GM21528 (cell line): ENCODE measurements at regions not wholly inside any gene's neighbourhood (a gene's known extent, or its start where the extent isn't known, plus 50 kb on each side); places are given as distances from the start of the nearest gene placed in this dataset.
"Not testable (repeated sequence)": the region's sequence is repeated elsewhere in the genome, so short reads cannot be mapped to it uniquely, and the experiment has no call there.

Experiments used
- ATAC-seq: cut with Tn5 transposase; IDR thresholded peaks from one replicate; pipeline ENCODE4 v1.9.1; 2021; ENCODE audit warnings: mild to moderate bottlenecking, moderate library complexity; ENCODE audit not compliant: unreplicated experiment, low FRiP score

GRCh38 chrX:128805236-128805635 lies 718.1 kb downstream of the SMARCA1 start:
- no peak for ATAC-seq

GRCh38 chrX:128804828-128805227 lies 718.5 kb downstream of the SMARCA1 start:
- ATAC-seq = no peak

DNA sequence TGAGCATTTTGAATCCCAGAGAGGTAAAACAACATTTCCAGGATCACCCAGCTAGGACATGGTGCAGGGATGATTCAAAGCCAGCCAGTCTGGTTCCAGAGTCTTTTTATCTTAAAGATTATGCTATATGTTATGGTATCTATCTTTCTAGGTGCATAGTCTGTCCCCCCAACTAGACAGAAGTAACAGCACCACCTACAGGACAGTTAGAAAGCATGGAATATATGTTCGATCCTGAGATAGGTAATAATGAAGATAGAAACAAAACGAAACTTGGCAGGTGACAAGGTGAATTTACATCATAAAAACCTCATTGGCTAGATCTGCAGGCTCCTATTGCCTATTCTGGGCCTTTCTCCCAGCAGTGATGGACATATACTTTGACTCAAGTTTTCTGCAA lies 723.2 kb downstream of the SMARCA1 start:
- ATAC-seq = no peak

DNA sequence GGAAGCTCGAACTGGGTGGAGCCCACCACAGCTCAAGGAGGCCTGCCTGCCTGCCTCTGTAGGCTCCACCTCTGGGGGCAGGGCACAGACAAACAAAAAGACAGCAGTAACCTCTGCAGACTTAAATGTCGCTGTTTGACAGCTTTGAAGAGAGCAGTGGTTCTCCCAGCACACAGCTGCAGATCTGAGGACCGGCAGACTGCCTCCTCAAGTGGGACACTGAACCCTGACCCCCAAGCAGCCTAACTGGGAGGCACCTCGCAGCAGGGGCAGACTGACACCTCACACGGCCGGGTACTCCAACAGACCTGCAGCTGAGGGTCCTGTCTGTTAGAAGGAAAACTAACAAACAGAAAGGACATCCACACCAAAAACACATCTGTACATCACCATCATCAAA lies 730.9 kb upstream of the ACTRT1 start:
- not testable (repeated sequence) for ATAC-seq

DNA sequence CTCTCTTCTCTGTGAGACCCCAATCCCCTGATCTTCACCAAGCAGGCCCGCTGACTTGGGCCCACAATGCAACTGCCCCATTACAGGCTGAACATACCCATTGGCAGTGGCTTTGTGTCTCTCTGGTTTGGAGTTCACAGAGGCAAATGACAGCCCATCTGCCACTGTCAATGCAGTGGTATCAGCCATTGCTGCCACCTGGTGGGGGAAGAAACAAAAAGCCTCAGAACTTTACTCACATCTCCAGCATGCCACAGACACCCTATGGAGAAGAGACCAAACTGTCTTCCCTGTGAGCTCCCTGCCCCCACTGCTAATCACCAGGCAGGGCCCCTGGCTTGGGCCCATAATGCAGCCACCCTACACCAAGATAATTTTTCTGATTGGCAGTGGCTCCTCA lies 729.3 kb upstream of the ACTRT1 start:
- ATAC-seq = no peak

DNA sequence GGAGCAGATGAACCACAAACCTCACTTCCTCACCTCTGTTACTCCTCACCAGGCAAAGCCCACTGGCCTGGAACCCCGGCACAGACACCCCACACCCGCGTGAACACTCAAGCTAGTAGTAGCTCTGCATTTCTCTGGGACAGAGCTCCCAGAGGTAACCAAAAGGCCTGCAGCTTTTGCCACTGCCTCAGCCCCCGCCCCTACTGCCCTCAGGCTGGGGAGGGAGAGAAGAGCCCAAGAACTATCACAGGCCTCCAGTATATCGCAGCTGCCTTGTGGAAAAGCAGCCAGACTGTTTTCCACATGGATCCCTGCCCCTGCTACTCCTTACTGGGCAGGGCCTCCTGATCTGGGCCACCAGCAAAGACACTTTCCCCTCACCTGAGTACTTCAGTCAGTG lies 728.7 kb upstream of the ACTRT1 start:
- no peak for ATAC-seq

- no peak for ATAC-seq
Observed at GRCh38 chrX:128769495-128769894, 717.3 kb upstream of the ACTRT1 start.

DNA sequence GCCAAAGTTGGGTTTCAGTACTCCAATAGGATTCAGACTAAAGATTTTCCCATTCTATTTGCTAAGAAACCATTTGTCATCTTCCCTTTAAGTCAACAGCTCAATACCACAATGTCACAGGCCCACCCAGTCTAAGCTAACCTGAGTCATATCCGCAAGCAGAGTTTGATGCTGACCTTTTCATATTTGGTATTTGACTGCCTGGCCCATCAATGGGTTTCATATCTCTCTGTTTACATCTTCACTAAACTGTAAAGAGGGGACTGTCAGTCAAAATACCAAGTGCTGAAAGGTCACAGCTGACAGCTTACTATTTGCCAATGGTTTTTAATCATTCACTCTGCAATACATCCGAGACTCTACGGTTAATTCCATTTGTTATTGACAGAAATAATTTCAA lies 707.5 kb upstream of the ACTRT1 start:
- no peak for ATAC-seq

DNA sequence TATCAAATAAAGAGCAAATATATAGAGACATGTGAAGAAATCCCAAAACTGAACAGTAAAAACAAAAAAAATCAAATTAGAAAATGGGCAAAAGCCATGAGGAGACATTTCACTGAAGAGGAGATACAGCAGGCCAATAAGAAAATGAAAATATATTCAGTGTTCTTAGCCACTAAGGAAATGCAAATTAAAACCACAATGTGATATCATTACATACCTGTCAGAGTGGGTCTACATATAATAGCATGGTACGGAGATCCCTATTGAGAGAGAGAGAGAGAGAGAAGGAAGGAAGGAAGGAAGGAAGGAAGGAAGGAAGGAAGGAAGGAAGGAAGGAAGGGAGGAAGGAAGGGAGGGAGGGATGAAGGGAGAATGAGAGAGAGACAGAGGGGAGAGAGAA lies 707.0 kb upstream of the ACTRT1 start:
- no peak for ATAC-seq

DNA sequence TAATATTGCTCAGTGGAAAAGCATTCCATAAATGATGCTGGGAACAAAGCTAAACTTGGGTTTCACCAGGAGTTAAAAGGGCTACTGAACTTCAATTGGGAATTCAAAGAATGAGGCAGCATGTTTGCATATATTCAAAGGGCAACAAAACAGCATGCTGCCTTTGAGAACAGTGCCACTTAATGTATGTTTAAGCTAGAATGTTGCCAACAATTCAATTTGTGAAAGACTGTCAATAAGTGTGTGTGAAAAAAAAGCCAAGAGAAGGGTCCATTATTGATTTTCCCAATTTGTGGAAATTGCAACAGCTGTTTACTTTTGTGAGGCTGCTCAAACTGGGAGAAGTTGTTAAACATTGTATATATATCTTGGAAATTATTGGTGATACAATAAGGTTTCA lies 701.9 kb upstream of the ACTRT1 start:
- ATAC-seq = no peak

DNA sequence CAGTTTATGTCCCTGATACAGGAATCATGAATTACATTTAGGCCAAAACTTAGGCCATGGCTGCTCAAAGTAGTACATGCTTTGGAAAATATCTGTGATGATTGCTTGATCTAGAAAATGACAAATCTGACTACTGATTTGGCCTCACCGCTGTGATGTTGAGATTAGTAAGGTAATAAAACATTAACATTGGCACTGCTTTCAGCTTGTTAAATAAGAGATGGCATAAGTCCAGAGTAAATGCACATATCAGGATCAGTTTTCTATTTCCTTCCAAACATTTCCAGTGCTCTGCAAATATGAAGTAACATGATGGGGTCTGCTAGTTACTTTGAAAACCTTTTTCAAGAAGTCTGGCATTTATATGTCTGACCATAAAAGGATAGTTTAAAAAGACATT lies 687.3 kb upstream of the ACTRT1 start:
- no peak for ATAC-seq

DNA sequence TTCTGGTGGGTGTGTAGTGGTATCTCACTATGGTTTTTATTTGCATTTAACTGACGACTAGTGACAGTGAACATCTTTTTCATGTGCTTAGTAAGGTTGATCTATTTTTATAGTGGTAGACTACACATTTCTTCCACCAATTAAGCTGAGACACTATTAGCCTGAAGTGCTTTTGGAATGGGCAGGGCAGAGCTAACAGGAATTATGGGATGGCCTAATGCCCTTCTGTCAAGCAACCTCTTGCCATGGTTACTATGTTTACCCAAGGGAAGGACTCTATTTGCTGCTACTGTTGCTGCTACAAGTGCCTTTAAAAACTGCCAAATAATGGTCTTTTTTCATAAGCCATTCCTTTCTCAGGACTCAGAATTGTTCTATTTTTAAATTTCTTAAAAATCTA lies 676.7 kb upstream of the ACTRT1 start:
- ATAC-seq = no peak

GRCh38 chrX:128717635-128718578 lies 665.7 kb upstream of the ACTRT1 start:
- ATAC-seq = no peak

- ATAC-seq = no peak
Observed at GRCh38 chrX:128714425-128714824, 662.2 kb upstream of the ACTRT1 start.

GRCh38 chrX:128699716-128700285 lies 647.6 kb upstream of the ACTRT1 start:
- ATAC-seq = no peak

DNA sequence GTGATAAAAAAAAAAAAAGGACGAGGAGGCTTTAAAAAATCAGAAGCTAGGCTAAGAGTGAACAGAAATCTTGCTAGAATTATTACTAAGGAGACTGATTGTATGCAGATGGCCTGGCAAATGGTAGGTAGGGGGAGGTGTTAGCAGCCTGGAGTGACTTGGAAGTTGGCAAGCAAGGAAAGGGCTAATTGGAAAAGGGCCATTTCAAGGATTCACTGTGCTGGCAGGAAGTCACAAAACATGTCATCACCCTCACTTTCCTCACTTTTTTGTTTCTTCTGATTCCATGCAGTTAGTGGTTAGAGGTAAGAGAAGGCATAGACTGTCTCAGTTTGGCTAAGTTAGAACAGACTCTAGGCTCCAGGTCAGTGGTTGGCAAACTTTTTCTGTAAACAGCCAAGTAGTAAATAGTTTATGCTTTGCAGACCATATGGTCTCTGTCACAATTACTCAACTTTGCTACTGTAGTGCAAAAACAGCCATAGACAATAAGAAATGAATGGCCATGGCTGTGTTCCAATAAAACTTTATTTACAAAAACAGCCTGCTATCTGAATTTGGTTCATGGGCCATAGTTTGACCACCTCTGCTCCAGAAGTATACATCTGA lies 646.5 kb upstream of the ACTRT1 start:
- no peak for ATAC-seq

DNA sequence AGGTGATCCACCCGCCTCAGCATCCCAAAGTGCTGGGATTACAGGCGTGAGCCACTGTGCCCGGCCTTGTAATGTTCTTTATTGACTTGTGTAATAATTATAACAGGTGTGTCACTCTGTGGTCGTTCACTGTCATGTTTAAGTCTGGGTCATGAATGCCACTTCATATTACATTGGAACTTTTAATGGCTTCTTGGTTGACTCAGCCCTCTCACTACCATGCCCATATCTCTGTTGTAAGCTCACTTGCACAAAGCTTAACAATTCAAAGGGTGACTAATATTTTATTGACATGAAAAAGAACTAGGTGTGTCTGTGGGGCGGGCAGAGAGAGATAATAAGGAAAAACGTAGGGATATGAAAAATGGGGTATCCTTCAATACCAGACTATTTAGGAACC lies 639.7 kb upstream of the ACTRT1 start:
- no peak for ATAC-seq

GRCh38 chrX:128685387-128685786 lies 633.2 kb upstream of the ACTRT1 start:
- no peak for ATAC-seq

DNA sequence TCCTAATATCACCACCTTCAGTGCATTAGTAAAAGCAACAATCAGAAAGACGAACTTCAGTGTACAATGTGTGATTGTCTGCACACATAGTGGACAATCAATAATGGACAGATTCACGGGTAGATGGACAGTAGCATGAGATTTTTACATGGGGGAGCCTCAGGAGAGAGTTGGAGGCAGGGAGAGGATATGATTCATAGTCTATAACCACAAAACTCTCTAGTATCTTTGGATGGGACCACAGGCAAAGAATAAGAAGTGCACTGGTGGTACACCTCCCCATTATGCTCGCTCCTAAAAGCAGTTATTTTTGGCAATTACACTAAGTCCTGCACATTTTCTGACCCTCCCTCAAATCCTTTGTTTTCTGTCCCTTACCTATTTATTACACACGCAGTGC lies 624.4 kb upstream of the ACTRT1 start:
- ATAC-seq = no peak

DNA sequence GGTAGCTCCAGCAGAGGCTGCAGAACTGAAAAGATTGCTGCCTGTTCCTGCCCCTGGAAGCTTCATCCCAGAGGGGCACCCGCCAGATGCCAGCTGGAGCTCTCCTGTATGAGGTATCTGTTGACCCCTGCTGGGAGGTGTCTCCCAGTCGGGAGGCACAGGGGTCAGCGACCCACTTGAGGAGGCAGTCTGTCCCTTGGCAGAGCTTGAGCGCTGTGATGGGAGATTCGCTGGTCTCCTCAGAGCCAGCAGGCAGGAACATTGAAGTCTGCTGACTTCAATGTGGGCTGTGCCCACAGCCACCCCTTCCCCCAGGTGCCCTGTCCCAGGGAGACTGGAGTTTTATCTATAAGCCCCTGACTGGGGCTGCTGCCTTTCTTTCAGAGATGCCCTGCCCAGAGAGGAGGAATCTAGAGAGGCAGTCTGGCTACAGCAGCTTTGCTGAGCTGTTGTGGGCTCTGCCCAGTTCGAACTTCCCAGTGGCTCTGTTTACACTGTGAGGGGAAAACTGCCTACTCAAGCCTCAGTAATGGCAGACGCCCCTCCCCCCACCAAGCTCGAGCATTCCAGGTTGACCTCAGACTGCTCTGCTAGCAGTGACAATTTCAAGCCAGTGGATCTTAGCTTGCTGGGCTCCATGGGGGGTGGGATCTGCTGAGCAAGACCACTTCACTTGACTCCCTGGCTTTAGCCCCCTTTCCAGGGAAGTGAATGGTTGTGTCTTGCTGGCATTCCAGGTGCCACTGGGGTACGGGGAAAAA lies 622.3 kb upstream of the ACTRT1 start:
- ATAC-seq = not testable (repeated sequence)

DNA sequence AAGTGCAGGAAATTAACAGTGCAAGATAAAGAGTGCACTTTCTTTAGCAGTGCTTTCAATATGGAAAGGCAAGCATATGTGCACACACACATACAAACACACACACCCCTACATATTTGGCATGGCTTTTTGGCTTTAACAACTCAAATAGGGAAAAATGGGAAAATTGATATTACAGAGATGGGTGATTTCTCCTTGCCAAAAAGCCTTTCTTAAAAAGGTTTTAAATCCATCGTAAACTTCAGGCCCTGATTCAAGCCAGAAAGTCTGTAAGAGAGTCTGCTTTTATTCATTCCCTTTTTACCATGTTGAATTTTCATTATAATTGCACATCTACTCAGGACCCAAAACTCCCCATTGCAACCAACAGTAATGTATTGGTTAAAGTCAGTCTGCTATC lies 612.0 kb upstream of the ACTRT1 start:
- ATAC-seq = no peak
